Cerebellar cortex (tissue), 1 donor: ENCODE measurements at regions not wholly inside any gene's neighbourhood (a gene's known extent, or its start where the extent isn't known, plus 50 kb on each side); places are given as distances from the start of the nearest gene placed in this dataset.

Experiments used
- DNase-seq: peaks from one replicate; pipeline ENCODE4 v3.0.0-alpha.2; 2015; ENCODE audit warnings: low spot score

DNA sequence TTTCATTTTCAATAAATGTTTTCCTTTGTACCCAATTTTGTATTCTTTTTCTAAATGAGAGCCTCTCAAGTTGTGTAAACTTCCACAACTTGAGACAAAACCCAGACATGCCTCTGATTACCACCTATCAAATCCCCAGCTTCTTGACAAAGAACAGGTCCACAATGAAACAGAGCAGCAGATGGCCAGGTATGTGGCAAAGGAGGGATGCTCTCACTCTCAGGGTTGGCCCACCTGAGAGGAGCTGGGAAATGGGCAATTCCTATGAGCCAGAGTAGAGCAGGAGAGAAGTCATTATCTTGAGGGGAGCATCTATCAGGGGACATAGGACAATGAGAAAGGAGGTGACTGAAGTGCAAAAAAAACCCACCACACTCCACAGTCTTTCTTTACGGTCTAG, 273.5 kb upstream of the FAM241A start:
- no peak for DNase-seq

DNA sequence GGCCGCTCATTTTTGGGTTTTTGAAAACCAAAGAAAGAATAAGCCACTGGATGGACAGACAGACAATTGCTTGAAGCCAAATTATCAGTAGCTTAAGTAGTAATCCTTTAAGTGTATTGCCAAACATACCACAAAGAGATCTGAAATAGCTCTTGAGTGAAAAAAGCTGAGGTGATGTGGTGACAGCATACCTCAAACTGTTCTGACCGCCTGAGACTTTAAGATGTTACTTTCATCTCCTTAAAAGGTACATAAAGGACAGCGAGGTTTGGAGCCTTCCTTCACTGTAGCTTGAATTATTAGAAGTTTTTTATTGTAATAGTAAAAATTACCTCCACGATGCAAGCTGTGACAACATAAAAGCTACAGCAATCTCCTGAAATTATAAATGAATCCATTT, 271.5 kb upstream of the FAM241A start:
- DNase-seq: no peak

DNA sequence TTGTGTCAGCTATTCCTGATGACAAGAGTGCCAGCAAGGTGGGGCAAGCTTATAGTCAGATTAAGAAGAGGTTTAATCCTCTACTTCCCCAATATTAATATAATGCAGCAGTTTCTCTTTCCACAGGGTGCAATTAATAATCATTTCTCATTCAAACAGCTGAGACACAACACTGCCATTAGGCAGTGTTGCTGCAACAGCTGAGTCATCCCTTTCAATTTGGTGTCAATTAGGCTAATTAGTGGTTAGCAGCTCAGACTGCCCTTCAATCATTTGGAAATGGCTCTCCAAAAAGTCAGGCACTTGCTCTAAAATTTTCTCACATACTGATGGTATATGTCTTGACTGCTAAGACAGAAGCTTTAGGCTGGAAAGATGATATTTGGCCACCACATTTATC, 265.7 kb upstream of the FAM241A start:
- DNase-seq: no peak

DNA sequence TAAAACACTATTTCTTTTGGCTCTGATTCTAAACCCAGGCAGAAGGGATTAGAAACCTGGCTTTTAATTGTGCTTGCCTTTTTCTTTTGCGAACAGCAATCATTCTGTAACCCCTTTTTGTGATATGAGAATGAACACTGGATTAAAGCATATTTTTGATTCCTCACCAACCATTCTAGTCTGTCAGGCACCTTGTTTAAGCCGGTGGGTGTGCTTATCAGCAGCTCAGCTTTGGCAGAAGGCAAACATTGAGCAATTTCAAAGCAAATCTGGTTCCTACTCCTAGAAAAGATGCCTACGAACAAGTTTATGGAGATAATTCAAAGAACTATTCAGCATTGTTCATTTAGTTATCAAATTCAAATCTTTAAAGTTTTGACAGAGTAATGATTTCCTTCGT, 265.1 kb upstream of the FAM241A start:
- DNase-seq: no peak

DNA sequence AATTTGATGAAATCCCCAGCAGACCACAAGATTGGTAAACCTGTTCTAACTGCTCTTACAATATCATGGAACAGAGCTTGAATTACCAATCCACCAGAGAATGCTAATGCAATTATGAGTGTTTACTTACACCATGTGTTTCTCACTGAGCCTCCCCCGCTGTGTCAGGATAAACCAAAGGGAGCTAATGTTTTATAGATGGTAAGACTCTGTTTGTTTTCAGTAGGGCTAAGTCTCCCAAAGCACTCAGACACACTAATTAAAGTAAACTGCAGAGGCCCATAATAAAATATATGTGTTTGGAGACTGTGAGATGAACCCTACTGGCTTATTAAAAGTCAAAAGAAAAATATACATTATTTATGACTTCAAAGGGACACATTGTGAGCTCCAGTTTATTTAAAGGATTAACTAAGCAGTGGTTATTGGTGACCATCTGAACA, 261.7 kb upstream of the FAM241A start:
- no peak for DNase-seq

DNA sequence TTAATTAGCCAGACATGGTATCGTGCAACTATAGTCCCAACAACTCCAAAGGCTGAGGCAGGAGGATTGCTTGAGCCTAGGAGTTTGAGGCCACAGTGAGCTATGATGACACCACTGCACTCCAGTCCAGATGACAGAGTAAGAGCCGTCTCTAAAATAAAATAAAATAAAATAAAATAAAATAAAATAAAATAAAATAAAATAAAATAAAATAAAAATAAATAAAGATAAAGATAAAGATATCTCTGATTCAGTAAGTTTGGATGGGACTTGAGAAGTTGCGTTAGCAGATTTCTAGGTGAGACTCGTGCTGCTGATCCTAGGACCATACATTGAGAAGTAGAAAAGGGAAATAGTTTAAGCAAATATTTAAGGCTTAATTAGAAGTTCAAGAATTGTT, 254.8 kb upstream of the FAM241A start:
- DNase-seq: no peak

DNA sequence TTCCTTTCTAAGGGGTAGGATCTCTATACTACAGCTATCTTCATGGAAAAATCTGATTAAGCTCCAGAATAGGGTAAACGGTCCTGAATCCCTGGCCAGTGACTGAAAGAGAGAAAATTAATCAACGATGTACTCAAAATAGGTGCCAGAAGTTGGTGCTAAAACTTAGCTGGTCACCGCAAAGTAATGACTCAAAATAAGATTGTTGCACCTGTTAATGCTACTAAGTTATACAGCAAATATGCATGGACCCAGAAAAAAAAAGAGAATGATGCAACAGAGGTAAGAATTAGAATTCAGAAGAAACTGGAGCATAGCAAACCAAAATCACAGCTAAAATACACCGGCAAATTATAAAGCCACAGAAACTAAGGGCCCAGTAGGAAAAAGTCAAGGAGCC, 239.7 kb upstream of the FAM241A start:
- no peak for DNase-seq

DNA sequence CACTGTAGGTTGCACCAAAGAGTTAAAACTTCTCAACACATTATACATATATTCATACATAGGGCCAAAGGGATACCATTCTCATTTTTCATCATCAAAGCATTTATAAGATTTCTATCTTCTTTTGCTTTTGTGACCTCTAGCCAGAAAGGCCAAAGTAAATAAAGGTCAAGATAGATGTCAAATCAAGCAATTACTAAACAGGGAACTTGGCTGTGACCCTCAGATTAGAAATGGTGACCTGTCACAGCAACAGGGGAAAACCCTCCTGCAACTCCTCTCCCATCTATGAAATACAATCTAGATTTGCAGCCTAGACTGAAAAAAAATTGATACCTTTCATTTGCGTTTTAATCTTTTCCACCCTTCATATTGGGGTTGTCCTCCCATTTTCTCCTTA, 225.6 kb upstream of the FAM241A start:
- DNase-seq: no peak

DNA sequence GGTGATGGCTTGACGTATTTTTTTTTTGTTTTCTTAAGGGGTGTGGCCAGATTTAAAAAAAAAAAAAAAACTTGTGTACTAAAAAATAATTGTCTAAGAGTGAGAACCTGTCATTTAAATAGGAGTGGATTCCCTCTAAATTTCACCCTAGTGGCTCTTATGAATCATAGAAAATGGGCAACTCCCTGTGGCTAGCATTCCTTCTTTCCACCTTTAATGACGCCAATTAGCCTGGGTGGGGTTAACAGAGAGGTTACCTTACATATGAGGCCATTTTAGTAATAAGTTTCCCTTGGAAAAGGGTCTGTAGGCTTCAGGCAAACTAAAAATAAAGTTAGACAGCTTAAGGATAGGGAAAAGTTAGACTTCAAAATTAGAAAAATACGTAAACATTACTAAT, 223.5 kb upstream of the FAM241A start:
- DNase-seq: no peak

DNA sequence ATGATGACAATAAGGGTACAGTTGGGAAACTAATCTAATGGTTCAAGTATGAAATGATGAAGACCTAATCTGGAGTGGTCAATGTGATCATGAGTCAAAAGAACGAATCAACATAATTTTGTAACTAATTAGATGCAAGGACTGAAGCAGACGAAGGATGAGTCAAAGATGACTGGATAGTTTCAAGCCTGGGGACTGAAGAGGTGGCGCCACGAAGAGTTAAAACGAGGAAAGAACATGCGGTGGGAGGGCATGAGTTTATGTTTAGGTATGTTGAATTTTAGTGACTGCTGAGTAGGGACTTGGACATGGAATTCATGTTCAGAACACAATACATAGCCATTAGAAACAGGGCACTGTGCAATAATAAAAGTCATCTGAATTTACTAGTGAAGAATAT, 221.5 kb upstream of the FAM241A start:
- DNase-seq: no peak

DNA sequence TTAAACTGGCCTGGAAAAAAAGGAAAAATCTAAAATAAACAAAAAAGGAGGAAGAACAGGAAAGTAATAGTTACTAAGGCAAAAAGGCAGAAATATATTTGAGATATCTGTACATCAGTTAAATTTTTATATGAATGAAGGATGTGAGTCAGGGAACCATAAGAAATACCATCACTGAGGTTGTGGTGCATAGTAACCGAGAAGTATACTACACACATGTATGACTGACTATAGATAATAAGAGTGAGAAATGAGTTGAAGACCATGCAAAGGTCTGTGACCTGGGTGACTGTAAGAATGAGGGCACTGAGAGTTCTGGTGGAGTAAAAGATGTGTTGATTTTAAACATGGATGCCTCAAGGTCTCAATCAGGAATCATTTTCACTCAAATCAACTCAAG, 220.6 kb upstream of the FAM241A start:
- no peak for DNase-seq

DNA sequence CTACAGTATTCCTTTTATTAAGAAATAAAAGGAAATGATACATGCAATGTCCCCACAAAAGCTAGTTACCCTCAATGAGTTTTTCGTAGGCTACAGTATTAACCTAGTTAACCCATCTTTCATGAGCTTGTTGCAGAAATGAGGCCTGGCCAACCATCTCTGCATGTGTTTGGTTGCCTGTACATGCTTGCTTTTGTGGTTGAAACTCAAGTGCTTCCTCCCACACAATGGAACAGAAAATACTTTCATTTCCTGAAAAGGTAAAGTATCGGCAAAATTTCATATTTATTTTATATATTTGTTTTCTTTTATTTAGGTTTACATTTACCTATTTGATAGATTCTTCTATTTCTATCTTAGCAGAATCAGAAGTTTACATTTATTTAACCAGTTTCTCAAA, 214.6 kb upstream of the FAM241A start:
- no peak for DNase-seq

DNA sequence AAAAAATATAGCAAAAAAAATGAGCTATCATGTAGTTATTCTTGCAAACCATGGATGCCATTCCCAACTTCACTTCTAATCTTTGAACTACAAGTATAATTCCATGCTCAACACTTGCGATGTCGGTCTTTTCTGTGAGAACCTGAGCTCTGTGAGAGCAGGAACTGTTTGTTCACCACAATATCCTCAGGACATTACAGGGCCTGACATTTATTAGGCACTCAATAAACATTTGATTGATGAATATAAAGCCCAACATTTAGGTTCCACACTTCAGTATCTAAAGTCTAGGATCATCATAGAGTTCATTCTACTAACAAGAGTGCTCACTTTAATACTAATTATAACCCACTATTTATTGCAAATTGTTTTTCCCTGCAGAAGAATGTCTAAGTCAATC, 211.6 kb upstream of the FAM241A start:
- no peak for DNase-seq

DNA sequence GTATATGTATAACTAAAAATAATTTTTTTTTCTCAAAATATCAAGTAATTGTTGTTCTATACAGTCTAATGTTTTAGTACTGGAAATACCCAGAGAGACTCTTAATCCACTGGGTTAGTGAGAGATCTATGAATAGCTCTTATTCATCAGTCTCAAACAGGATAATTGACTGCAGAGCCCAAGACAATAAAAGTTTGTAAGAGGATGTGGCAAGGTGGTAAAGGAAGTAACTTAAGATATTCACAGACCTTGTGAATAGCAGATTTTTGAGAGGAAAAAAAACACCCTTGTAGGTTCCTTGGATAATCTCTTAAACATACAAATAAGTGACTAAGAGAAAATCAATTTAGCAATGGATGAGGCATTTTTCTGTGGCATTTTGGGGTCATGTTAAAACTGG, 210.9 kb upstream of the FAM241A start:
- DNase-seq: no peak

DNA sequence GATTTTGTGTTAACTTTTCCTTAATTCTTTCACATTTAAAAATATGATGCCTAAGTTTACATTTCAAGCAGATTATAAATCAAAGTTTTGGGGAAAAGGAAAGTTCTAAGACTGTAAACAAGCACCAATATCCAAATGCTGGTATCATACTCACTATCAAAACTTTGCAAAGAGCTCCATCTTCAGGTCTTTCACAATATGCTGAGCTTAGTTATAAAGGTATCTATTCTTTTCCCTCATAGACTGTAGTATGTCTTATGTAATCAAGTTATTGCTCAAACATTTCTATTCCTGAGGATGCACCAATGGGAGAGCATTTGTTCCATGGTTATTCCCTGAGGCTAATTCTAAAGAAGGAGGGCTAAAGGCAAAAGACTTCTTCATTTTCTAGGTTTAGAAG, 207.9 kb upstream of the FAM241A start:
- peak; percentile 22 for DNase-seq

DNA sequence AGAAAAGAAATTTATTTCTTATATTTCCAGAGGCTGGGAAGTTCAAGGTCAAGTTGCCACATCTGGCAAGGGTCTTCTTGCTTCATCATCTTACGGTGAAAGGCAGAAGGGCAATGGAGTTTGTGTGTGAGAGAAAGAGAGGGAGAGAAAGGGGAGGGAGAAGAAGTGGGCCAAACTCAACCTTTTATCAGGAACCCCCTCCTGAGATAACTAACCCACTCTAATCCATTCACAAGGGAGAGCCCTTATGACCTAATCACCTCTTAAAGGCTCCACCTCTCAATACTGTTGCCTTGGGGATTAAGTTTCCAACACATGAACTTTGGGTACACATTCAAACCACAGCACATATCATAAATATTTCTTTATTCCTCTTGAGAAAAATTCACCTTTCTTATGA, 203.3 kb upstream of the FAM241A start:
- no peak for DNase-seq

DNA sequence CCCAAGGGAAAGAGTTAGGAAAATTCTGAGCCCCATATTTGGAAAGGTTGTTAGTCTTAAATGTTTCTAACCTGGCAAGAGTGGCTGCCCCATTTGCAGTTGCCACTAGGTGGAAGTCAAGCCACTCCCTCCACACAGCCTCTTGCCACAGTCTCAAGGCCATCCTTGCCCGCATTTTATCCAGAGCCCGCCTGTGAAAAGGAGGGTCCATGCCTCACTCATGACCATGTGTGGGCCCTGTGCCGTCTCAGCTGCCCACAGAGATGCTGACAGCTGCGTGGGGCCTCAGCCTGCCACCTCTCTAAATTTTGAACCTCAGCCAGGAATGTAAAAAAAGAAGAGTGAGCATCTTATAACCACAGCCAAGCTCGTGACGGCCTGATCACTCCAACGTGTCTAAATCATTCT, 201.5 kb upstream of the FAM241A start:
- DNase-seq: peak; percentile 30

DNA sequence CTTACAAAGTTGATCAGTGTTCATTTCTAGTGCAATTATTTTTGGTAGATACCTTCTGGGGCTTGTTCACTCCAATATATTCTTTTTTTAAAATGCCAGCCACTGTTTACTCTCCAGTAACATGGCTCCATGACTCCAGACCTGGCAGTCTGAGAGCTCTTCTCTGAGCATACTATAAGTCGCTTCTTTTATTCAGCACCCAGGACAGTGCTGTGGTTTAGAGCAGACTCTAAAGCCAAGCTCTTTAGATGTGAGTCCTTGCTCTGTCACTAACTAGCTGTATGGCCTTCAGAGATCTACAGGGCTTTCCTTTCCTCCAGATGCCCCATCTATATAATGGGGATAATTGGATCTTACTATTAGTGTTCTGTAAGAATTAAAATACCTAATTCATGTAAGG, 200.2 kb upstream of the FAM241A start:
- DNase-seq: no peak

DNA sequence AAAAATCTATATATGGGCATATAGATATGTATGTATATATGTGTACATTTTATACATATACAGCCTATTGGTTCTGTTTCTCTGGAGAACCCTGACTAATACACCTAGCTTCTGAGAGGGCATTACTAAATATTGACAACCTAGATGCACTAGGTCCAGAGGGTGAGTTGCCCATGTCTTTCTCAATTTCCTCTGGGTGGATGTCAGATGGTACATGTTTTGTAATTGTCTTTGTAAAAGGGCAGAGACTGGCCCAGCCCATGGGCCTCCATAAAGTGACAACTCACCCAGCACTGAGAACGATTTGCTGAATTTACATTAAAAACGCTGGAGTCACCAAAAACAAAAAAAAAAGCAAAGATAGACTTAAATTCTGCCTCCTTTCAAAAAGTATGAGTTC, 198.5 kb upstream of the FAM241A start:
- DNase-seq: no peak

DNA sequence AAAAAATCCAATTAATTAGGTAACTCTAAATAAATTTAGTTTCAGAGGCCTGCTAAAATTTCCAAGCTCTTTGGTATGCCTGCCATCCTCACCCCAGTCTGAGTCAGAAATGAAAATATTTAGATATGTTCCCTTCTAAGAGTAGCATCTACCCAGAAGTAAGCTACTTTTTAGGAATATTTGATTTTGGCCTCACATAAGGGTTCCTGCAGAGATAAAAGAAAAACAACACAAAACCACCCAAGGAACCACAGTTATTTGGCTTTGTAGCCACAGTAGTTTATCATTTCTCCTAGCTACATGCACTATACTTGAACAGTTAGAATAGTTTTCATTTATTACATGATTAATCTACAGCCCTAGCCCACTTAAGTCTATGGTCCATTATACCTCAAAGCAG, 192.6 kb upstream of the FAM241A start:
- DNase-seq: no peak

DNA sequence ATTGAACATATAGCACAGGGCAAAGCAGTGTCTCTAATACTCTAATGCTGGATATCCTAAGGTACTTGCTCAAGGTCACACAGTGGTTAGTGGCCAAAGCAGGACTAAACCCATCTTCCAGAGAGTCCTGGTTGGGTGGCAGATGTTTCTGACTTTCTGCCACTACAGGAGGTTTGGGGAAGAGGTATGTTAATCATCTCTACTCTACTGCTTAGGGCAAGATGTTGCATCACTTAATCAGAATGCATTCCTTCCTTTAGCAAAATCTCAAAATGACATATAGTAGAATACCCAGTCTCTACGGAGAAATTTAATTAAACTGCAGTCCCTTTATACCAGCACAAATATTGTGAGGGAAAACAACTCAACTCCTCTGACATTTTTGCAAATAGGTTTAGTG, 190.7 kb upstream of the FAM241A start:
- no peak for DNase-seq

DNA sequence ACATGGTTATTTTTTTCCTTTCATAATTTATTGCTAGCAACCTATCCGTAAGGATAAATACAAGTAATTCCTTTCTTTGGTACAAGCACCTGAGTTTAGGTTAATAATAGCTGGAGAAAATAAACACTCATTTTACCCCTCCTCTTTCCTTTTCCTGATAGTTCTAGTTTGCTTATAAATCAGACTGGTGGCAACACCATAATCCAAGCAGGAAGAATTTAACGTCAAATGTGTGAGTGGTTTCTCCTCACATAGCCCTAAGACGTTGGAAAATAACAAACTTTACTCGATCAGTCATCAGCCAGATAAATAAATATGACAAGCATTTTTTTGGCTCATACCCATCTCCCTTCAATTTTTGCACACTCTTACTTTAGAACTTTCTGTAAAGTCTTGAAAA, 190.3 kb upstream of the FAM241A start:
- no peak for DNase-seq

DNA sequence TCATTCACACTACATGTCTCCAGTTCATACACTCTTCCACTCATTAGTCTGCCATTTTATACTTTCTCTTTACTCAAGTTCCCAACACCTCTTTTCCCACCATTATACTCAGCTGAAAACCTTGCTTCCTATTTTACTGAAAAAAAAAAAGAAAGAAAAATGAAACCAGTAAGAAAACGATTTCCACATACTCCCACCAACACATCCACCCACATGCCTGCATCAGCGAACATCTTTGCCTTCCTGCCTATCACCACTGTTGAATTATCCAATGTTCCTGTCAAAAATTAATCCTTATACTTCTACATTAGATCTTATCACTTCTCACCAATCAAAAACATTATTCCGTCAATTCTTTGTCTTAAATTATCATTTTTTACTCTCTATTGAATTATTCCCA, 188.1 kb upstream of the FAM241A start:
- DNase-seq: no peak

DNA sequence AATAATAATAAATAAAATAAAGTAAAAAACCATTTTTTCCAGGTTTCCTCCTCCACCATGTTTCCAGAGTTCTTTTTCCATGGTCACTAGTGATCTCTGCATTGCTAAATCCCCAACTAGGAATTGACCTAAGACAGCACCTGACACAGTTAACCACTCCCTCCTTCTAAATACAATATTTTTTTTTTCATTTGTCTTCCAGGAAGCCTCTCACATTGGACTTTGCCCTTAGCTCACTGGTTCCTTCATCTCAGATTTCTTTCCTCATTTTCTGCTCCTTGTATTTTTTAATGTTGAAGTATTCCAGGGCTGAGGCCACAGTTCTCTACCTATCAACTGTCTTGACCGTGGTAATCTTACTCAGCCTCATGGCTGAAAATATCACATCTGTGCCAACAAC, 187.3 kb upstream of the FAM241A start:
- DNase-seq: no peak

DNA sequence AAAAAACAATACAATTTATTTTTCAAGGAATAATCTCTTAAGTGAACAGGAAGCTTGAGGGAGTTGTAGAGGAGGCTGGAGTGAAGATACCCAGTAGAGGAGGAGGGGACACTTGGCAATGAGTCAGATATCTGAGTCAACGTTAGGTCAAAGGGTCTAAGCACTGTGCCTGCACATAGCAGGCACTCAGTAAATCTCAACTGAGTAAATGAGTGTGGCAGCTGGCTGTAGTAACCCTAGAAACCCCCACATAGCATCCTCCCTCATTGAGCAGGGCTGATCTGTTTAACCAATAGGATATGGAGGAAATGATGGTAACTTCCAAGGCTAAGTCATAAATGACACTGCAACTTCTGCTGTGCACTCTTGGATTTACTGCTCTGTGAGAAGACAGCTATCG, 186.0 kb upstream of the FAM241A start:
- no peak for DNase-seq
